B cell (primary cell): ENCODE measurements at regions not wholly inside any gene's neighbourhood (a gene's known extent, or its start where the extent isn't known, plus 50 kb on each side); places are given as distances from the start of the nearest gene placed in this dataset.

Experiments used
- CTCF ChIP-seq: fragments of 200-600 bp; IDR thresholded peaks from one replicate; pipeline ENCODE4 v1.8.0; 2022; ENCODE audit warnings: antibody characterized with exemption, mild to moderate bottlenecking
- EZH2 ChIP-seq: IDR thresholded peaks from 2 replicates; pipeline ENCODE4 v1.6.1; 2012; ENCODE audit warnings: borderline replicate concordance, low read depth, mild to moderate bottlenecking, moderate library complexity, low read length; ENCODE audit not compliant: insufficient read depth, poor library complexity, severe bottlenecking

GRCh38 chr2:184410160-184410559 lies 188.2 kb upstream of the ZNF804A start:
- no peak for TF ChIP-seq CTCF
- TF ChIP-seq EZH2: no peak
